Mesenchymal stem cell (in vitro differentiated cells and primary cell): ENCODE measurements at regions not wholly inside any gene's neighbourhood (a gene's known extent, or its start where the extent isn't known, plus 50 kb on each side); places are given as distances from the start of the nearest gene placed in this dataset.

Experiments used
- DNase-seq: peaks from one replicate; pipeline ENCODE4 v3.0.0-alpha.2; 2013
- H2AFZ ChIP-seq: one replicate; pipeline ENCODE4 v1.6.1; 2013; ENCODE audit warnings: low read depth, mild to moderate bottlenecking, control low read depth, inconsistent platforms, low read length, moderate library complexity
- H2AK5ac ChIP-seq: 2 replicates; pipeline ENCODE4 v1.6.1; 2013; ENCODE audit warnings: low read length, moderate library complexity, mild to moderate bottlenecking, inconsistent platforms; ENCODE audit not compliant: severe bottlenecking
- H2BK120ac ChIP-seq: one replicate; pipeline ENCODE4 v1.6.1; 2013; ENCODE audit warnings: low read depth, mild to moderate bottlenecking, inconsistent platforms, low read length, moderate library complexity
- H2BK12ac ChIP-seq, 2 experiments: one replicate each; pipeline ENCODE4 v1.6.1; 2013; ENCODE audit warnings: inconsistent platforms in 2 of 2, low read length in 2 of 2, mild to moderate bottlenecking in 2 of 2, moderate library complexity in 2 of 2, control low read depth in 1 of 2
- H2BK15ac ChIP-seq: one replicate; pipeline ENCODE4 v1.6.1; 2013; ENCODE audit warnings: mild to moderate bottlenecking, low read depth, inconsistent platforms; ENCODE audit not compliant: poor library complexity, severe bottlenecking
- H2BK5ac ChIP-seq: 2 replicates; pipeline ENCODE4 v1.6.1; 2013; ENCODE audit warnings: low read depth, mild to moderate bottlenecking, low read length, control low read depth, inconsistent platforms; ENCODE audit not compliant: poor library complexity, severe bottlenecking
- H3K14ac ChIP-seq, 2 experiments: one replicate each; pipeline ENCODE4 v1.6.1; 2013; ENCODE audit warnings: inconsistent platforms in 2 of 2, low read length in 2 of 2, control low read depth in 1 of 2, mild to moderate bottlenecking in 1 of 2, moderate library complexity in 1 of 2
- H3K18ac ChIP-seq, 2 experiments: one replicate each; pipeline ENCODE4 v1.6.1; 2013; ENCODE audit warnings: inconsistent platforms in 2 of 2, low read length in 2 of 2, control low read depth in 1 of 2, low read depth in 1 of 2, mild to moderate bottlenecking in 1 of 2
- H3K23ac ChIP-seq, 2 experiments: one replicate each; pipeline ENCODE4 v1.6.1; 2013; ENCODE audit warnings: inconsistent platforms in 2 of 2, low read length in 2 of 2, mild to moderate bottlenecking in 2 of 2, moderate library complexity in 2 of 2, control low read depth in 1 of 2
- H3K27ac ChIP-seq: 2 replicates; pipeline ENCODE4 v1.5.1; 2013; ENCODE audit warnings: mild to moderate bottlenecking, moderate library complexity, low read length, control low read depth, inconsistent platforms; ENCODE audit not compliant: poor library complexity, severe bottlenecking
- H3K27me3 ChIP-seq, 2 experiments: 2 replicates each; pipeline versions ENCODE4 v1.6.1 to v1.7.0; 2013; ENCODE audit warnings: low read length in 2 of 2, mild to moderate bottlenecking in 2 of 2, moderate library complexity in 2 of 2, control low read depth in 1 of 2, inconsistent platforms in 1 of 2; ENCODE audit not compliant: control insufficient read depth in 1 of 2, insufficient read depth in 1 of 2
- H3K36me3 ChIP-seq, 2 experiments: 2 replicates each; pipeline versions ENCODE4 v1.6.1 to v1.7.0; 2013; ENCODE audit warnings: low read length in 2 of 2, control low read depth in 1 of 2, inconsistent platforms in 1 of 2, low read depth in 1 of 2, mild to moderate bottlenecking in 1 of 2; ENCODE audit not compliant: insufficient read depth in 2 of 2, control insufficient read depth in 1 of 2
- H3K4ac ChIP-seq, 2 experiments: one replicate each; pipeline ENCODE4 v1.6.1; 2013; ENCODE audit warnings: inconsistent platforms in 2 of 2, low read length in 2 of 2, mild to moderate bottlenecking in 2 of 2, moderate library complexity in 2 of 2, control low read depth in 1 of 2, low read depth in 1 of 2
- H3K4me1 ChIP-seq: 2 replicates; pipeline ENCODE4 v1.6.1; 2013; ENCODE audit warnings: low read depth, low read length, control low read depth; ENCODE audit not compliant: control insufficient read depth, insufficient read depth
- H3K4me2 ChIP-seq: 2 replicates; pipeline ENCODE4 v1.6.1; 2013; ENCODE audit warnings: low read length, mild to moderate bottlenecking, inconsistent platforms; ENCODE audit not compliant: poor library complexity, severe bottlenecking
- H3K4me3 ChIP-seq, 2 experiments: 2 replicates each; pipeline versions ENCODE4 v1.5.1 to v1.7.0; 2013; ENCODE audit warnings: low read length in 2 of 2, mild to moderate bottlenecking in 2 of 2, control low read depth in 1 of 2, low read depth in 1 of 2; ENCODE audit not compliant: insufficient read depth in 1 of 2
- H3K79me1 ChIP-seq: replicated peaks from 2 replicates; pipeline ENCODE4 v1.6.1; 2013; ENCODE audit warnings: mild to moderate bottlenecking, control low read depth, low read length, inconsistent platforms; ENCODE audit not compliant: poor library complexity, severe bottlenecking
- H3K9ac ChIP-seq: 2 replicates; pipeline ENCODE4 v1.7.0; 2013; ENCODE audit warnings: mild to moderate bottlenecking, low read length, moderate library complexity
- H3K9me3 ChIP-seq: 2 replicates; pipeline ENCODE4 v1.7.0; 2013; ENCODE audit warnings: mild to moderate bottlenecking, low read length; ENCODE audit not compliant: control insufficient read depth
- H4K8ac ChIP-seq: one replicate; pipeline ENCODE4 v1.6.1; 2013; ENCODE audit warnings: inconsistent platforms, mild to moderate bottlenecking, low read length, moderate library complexity
- H4K91ac ChIP-seq: one replicate; pipeline ENCODE4 v1.6.1; 2013; ENCODE audit warnings: mild to moderate bottlenecking, low read length, inconsistent platforms
- WGBS: methylation state at CpG from one replicate; pipeline ENCODE4 v1.1.7; 2013; ENCODE audit warnings: mixed read lengths; 5-methylcytosine and 5-hydroxymethylcytosine counted together

DNA sequence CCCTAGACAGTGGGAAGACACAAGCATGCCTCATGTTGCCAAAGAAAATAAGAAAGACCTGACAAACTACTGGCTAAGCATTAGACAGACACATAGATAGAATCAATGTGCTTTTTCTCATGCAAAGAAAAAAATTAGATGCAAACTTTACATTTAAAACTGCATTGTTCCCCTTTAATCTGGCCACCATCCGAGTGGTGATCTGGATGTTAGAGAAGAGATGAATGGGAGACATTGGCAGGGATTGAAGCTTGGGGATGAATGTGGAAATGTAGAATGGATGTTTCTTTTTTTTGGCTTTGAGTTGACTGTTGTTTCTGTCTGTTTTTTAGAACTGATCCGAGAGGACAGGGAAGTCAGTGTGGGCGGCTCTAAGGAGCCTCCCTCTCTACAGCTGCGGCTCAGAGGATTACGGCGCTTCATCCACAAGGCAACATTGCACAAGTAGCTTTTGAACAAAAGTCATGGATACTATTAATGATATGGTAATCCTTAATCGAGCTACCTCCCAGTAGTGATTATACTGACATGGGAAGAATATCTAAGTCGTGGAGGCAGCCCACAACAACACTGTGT, 53.0 kb downstream of the HELT start:
- peaks cover 10 to 21% of the 10 kb centered on the region in 2 experiments for H3K27me3 ChIP-seq
- H4K8ac ChIP-seq = no peak overlapping the region
- H3K36me3 ChIP-seq = no peaks in the 10 kb centered on the region
- no peak overlapping the region for H3K4me2 ChIP-seq
- H2AFZ ChIP-seq = no peak overlapping the region
- H3K18ac ChIP-seq = no peak overlapping the region
- H2BK12ac ChIP-seq = no peak overlapping the region
- no peaks in the 10 kb centered on the region for H3K9me3 ChIP-seq
- H4K91ac ChIP-seq = no peak overlapping the region
- H2BK15ac ChIP-seq = no peak overlapping the region
- no peak overlapping the region for H3K14ac ChIP-seq
- H2AK5ac ChIP-seq = no peak overlapping the region
- no peak overlapping the region for H3K4ac ChIP-seq
- H3K4me1 ChIP-seq = no peaks in the 10 kb centered on the region
- WGBS = 85% methylated on average over 8 of the region's 8 CpGs
- H3K79me1 ChIP-seq = no peaks in the 10 kb centered on the region
- H3K23ac ChIP-seq = no peak overlapping the region
- DNase-seq = no peak
- no peak overlapping the region for H3K27ac ChIP-seq
- H3K9ac ChIP-seq = no peak overlapping the region
- H3K4me3 ChIP-seq = no peak overlapping the region
- H2BK5ac ChIP-seq = no peak overlapping the region
- H2BK120ac ChIP-seq = no peak overlapping the region

DNA sequence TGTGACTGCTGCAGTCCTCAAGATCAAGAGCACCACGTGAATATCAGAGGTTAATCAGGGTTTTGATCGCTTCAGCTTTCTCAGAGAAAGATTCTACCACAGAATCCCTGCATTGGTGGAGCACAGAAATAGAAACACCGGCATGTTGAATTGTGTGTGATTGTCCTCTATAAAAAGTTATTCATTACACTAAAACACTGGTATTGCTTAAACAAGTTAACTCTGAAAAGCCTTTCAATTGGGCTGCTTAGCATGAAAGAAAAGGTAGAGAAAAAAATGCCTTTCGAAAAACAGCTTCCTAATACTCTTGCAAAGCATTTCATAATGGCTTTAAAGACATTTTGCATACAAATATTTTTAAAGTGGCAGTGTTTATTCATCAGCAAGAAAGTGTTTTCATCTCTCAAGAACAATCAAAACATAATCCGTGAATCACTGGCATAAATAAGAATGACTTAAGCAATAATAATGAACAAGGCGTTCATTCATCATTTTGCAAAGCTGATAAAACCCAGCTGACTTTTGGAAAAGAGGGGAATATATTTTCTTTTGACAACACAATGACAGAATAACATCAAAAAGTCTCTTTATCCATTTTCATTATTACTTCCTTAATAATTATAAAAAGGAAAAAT, 61.1 kb downstream of the HELT start:
- Histone ChIP-seq H3K4ac (no peak overlapping the region), H3K79me1 (no peaks in the 10 kb centered on the region), H4K91ac (no peak overlapping the region), H2AK5ac (no peak overlapping the region), H3K14ac (no peak overlapping the region), H2BK12ac (no peak overlapping the region), H2BK15ac (no peak overlapping the region), H2BK120ac (no peak overlapping the region), H4K8ac (no peak overlapping the region), H3K27me3 (peaks cover 9 to 27% of the 10 kb centered on the region in 2 experiments), H2BK5ac (no peak overlapping the region), H3K4me3 (no peak overlapping the region), H3K23ac (no peak overlapping the region), H3K9ac (no peak overlapping the region), H3K4me2 (no peak overlapping the region), H3K9me3 (no peaks in the 10 kb centered on the region), H3K4me1 (no peaks in the 10 kb centered on the region), H3K18ac (no peak overlapping the region), H2AFZ (no peak overlapping the region), H3K36me3 (no peaks in the 10 kb centered on the region), H3K27ac (no peak overlapping the region)
- 49% methylated on average over 2 of the region's 6 CpGs for WGBS
- DNase-seq = no peak

GRCh38 chr4:185080545-185080944, 62.3 kb downstream of the HELT start:
- H4K91ac ChIP-seq = no peak overlapping the region
- H2BK15ac ChIP-seq = no peak overlapping the region
- no peak overlapping the region for H2AK5ac ChIP-seq
- no peak overlapping the region for H2BK5ac ChIP-seq
- no peak overlapping the region for H2BK12ac ChIP-seq
- no peak overlapping the region for H3K4ac ChIP-seq
- H3K18ac ChIP-seq = no peak overlapping the region
- no peaks in the 10 kb centered on the region for H3K36me3 ChIP-seq
- H3K14ac ChIP-seq = no peak overlapping the region
- H2BK120ac ChIP-seq = no peak overlapping the region
- H4K8ac ChIP-seq = no peak overlapping the region
- no peak overlapping the region for H3K27ac ChIP-seq
- DNase-seq = no peak
- no peak overlapping the region for H3K4me2 ChIP-seq
- H3K9me3 ChIP-seq = no peaks in the 10 kb centered on the region
- H2AFZ ChIP-seq = no peak overlapping the region
- no peak overlapping the region for H3K23ac ChIP-seq
- no peaks in the 10 kb centered on the region for H3K4me1 ChIP-seq
- no CpG with 5 or more reads among the region's 4 CpGs for WGBS
- peaks cover 3 to 16% of the 10 kb centered on the region in 2 experiments for H3K27me3 ChIP-seq
- no peak overlapping the region for H3K9ac ChIP-seq
- no peaks in the 10 kb centered on the region for H3K79me1 ChIP-seq
- no peak overlapping the region for H3K4me3 ChIP-seq

DNA sequence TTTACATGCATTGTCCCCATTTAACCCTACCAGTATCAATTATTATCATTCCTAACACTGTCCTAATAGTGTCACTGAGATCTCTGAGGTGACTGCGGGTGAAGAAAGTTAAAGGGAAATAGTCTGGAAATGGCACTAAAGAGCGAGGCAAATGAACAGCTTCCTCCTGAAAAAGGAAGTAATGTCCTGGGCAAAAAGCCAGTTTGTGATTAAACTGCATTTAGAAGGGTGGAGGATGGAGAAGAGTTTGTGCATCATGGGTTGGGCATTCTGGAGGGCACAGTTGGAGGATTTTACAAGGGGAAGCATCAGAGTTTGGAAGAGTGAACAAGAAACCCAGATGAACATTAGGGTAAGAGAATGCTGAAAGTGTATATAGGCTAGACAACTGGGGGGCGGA, 60.5 kb upstream of the SLC25A4 start:
- no peak overlapping the region for H2BK12ac ChIP-seq
- no peaks in the 10 kb centered on the region for H3K9me3 ChIP-seq
- H3K14ac ChIP-seq = no peak overlapping the region
- no peak overlapping the region for H2BK5ac ChIP-seq
- DNase-seq = no peak
- no peak overlapping the region for H3K27ac ChIP-seq
- H2AFZ ChIP-seq = no peak overlapping the region
- no peak overlapping the region for H3K18ac ChIP-seq
- no peak overlapping the region for H3K23ac ChIP-seq
- H3K9ac ChIP-seq = no peak overlapping the region
- peaks cover 8 to 15% of the 10 kb centered on the region in 2 experiments for H3K27me3 ChIP-seq
- no peaks in the 10 kb centered on the region for H3K79me1 ChIP-seq
- no peak overlapping the region for H3K4ac ChIP-seq
- no peak overlapping the region for H4K8ac ChIP-seq
- no peak overlapping the region for H2BK15ac ChIP-seq
- H3K4me3 ChIP-seq = no peak overlapping the region
- 82% methylated on average over 2 of the region's 3 CpGs for WGBS
- no peak overlapping the region for H3K4me2 ChIP-seq
- H2BK120ac ChIP-seq = no peak overlapping the region
- no peak overlapping the region for H4K91ac ChIP-seq
- no peak overlapping the region for H2AK5ac ChIP-seq
- no peaks in the 10 kb centered on the region for H3K36me3 ChIP-seq
- peaks cover 1% of the 10 kb centered on the region for H3K4me1 ChIP-seq
